Neural progenitor cell (in vitro differentiated cells): ENCODE measurements at regions not wholly inside any gene's neighbourhood (a gene's known extent, or its start where the extent isn't known, plus 50 kb on each side); places are given as distances from the start of the nearest gene placed in this dataset.

Source experiments
- DNase-seq: peaks from one replicate; pipeline ENCODE4 v3.0.0-alpha.2; 2016; ENCODE audit warnings: low spot score
- H2AFZ ChIP-seq: fragments of 200-600 bp; sonication (generic); replicated peaks from 2 replicates; pipeline ENCODE4 v1.6.1; 2016; ENCODE audit warnings: antibody characterized with exemption
- H3F3A ChIP-seq: fragments of 200-600 bp; sonication (generic); 2 replicates; pipeline ENCODE4 v1.6.1; 2016; ENCODE audit warnings: antibody characterized with exemption, low read depth
- H3K27ac ChIP-seq: fragments of 200-600 bp; sonication (generic); 2 replicates; pipeline ENCODE4 v1.5.1; 2016; ENCODE audit warnings: mild to moderate bottlenecking
- H3K27me3 ChIP-seq: fragments of 200-600 bp; sonication (generic); 2 replicates; pipeline ENCODE4 v1.6.1; 2016; ENCODE audit warnings: mild to moderate bottlenecking, moderate library complexity
- H3K36me3 ChIP-seq: fragments of 200-600 bp; sonication (generic); 2 replicates; pipeline ENCODE4 v1.5.1; 2016
- H3K4me1 ChIP-seq: fragments of 200-600 bp; sonication (generic); 2 replicates; pipeline ENCODE4 v1.6.1; 2016; ENCODE audit warnings: mixed run types
- H3K4me2 ChIP-seq: fragments of 200-600 bp; sonication (generic); 2 replicates; pipeline ENCODE4 v1.6.1; 2016
- H3K4me3 ChIP-seq: fragments of 200-600 bp; sonication (generic); 2 replicates; pipeline ENCODE4 v1.5.1; 2016
- H3K79me2 ChIP-seq: fragments of 200-600 bp; sonication (generic); 2 replicates; pipeline ENCODE4 v1.6.1; 2016; ENCODE audit warnings: low read depth
- H3K9ac ChIP-seq: fragments of 200-600 bp; sonication (generic); 2 replicates; pipeline ENCODE4 v1.6.1; 2016
- H3K9me3 ChIP-seq: fragments of 200-600 bp; sonication (generic); 2 replicates; pipeline ENCODE4 v1.5.1; 2016; ENCODE audit warnings: low read depth
- H4K20me1 ChIP-seq: fragments of 200-600 bp; sonication (generic); 2 replicates; pipeline ENCODE4 v1.6.1; 2016; ENCODE audit warnings: low read depth
- H3K27ac Mint-ChIP-seq: 3 replicates; pipeline ENCODE4 v1.8.0; 2021; ENCODE audit warnings: mixed read lengths
- H3K27me3 Mint-ChIP-seq: 2 replicates; pipeline ENCODE4 v1.8.0; 2022; ENCODE audit warnings: low read depth, mild to moderate bottlenecking, inconsistent platforms, moderate library complexity, mixed read lengths; ENCODE audit not compliant: insufficient read depth
- H3K36me3 Mint-ChIP-seq: 3 replicates; pipeline ENCODE4 v1.8.0; 2021; ENCODE audit warnings: mixed read lengths
- H3K4me1 Mint-ChIP-seq: 3 replicates; pipeline ENCODE4 v1.8.0; 2021; ENCODE audit warnings: mixed read lengths
- H3K4me3 Mint-ChIP-seq: 3 replicates; pipeline ENCODE4 v1.8.0; 2021; ENCODE audit warnings: mild to moderate bottlenecking, moderate library complexity, mixed read lengths
- H3K9me3 Mint-ChIP-seq: 3 replicates; pipeline ENCODE4 v1.8.0; 2020; ENCODE audit warnings: mixed read lengths
- EZH2 ChIP-seq: fragments of 200-600 bp; sonication (generic); IDR thresholded peaks from 2 replicates; pipeline ENCODE4 v1.6.1; 2017; ENCODE audit warnings: antibody characterized with exemption, mild to moderate bottlenecking, moderate library complexity
- EZH2phosphoT487 ChIP-seq: fragments of 200-600 bp; sonication (generic); IDR thresholded peaks from 2 replicates; pipeline ENCODE4 v1.6.1; 2017; ENCODE audit warnings: antibody characterized with exemption
- TF ChIP-seq, protein P1 (sequence below): fragments of 200-600 bp; sonication (generic); IDR thresholded peaks from 2 replicates; pipeline ENCODE4 v1.5.1; 2017; ENCODE audit warnings: antibody characterized with exemption, mild to moderate bottlenecking

DNA sequence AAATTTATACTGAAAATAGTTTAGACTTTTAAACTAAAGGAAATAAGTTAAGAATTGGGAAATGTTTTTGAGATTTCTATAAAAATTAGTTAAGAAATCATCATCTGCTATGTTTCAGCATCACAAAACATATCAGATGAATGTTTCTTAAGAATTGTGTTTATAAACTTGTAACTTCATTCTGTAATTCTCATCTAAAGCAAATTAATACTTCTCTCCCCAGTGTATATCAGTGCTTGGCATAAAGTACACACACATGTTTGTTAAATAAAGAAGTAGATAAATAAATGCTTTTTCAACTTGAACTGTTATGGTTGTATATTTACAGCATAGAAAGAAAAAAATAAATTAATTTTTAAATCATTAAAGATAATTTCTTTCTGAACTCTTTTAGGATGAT is 245.9 kb upstream of the SLITRK3 start:
- DNase-seq = no peak
- Histone ChIP-seq H3K4me1 (no peaks in the 10 kb centered on the region), H3K36me3 (no peaks in the 10 kb centered on the region), H3K4me2 (no peak overlapping the region), H3K27ac (no peak overlapping the region), H2AFZ (no peak overlapping the region), H3K27me3 (no peaks in the 10 kb centered on the region), H3F3A (no peaks in the 10 kb centered on the region), H3K9ac (no peak overlapping the region), H3K79me2 (no peaks in the 10 kb centered on the region), H4K20me1 (no peaks in the 10 kb centered on the region), H3K4me3 (no peak overlapping the region), H3K9me3 (no peaks in the 10 kb centered on the region)
- H3K27me3 Mint-ChIP-seq = peaks cover 4% of the 10 kb centered on the region
- no peak overlapping the region for H3K27ac Mint-ChIP-seq
- peaks cover under 1% of the 10 kb centered on the region for H3K9me3 Mint-ChIP-seq
- H3K4me3 Mint-ChIP-seq = no peak overlapping the region
- no peak for TF ChIP-seq EZH2
- TF ChIP-seq, protein P1, sequence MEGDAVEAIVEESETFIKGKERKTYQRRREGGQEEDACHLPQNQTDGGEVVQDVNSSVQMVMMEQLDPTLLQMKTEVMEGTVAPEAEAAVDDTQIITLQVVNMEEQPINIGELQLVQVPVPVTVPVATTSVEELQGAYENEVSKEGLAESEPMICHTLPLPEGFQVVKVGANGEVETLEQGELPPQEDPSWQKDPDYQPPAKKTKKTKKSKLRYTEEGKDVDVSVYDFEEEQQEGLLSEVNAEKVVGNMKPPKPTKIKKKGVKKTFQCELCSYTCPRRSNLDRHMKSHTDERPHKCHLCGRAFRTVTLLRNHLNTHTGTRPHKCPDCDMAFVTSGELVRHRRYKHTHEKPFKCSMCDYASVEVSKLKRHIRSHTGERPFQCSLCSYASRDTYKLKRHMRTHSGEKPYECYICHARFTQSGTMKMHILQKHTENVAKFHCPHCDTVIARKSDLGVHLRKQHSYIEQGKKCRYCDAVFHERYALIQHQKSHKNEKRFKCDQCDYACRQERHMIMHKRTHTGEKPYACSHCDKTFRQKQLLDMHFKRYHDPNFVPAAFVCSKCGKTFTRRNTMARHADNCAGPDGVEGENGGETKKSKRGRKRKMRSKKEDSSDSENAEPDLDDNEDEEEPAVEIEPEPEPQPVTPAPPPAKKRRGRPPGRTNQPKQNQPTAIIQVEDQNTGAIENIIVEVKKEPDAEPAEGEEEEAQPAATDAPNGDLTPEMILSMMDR = no peak
- no peak for TF ChIP-seq EZH2phosphoT487
- H3K36me3 Mint-ChIP-seq = no peaks in the 10 kb centered on the region
- H3K4me1 Mint-ChIP-seq = no peaks in the 10 kb centered on the region

DNA sequence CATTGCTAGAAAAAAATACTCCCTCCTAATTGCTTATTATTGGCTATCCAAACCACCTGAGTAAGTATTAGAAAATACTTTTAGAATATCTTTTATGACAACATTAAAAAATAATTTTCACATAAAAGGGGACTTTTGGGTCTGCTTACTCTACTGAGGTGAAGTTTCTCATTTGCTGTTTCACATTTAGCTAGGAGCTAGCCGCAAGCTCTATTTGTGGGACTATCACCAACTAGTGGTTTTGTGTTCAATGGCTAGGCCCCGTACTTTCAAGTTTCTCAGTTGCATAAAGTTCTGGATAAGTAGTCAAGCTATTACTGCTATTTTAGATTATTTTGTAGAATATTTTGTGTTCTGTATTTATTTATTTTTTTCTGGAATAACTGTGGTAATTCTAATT is 244.2 kb upstream of the SLITRK3 start:
- no peak overlapping the region for H2AFZ ChIP-seq
- Mint-ChIP-seq H3K4me1 (no peaks in the 10 kb centered on the region), H3K27ac (no peak overlapping the region), H3K9me3 (no peaks in the 10 kb centered on the region), H3K36me3 (no peaks in the 10 kb centered on the region), H3K27me3 (peaks cover 4% of the 10 kb centered on the region), H3K4me3 (no peak overlapping the region)
- TF ChIP-seq EZH2phosphoT487 (no peak), EZH2 (no peak)
- TF ChIP-seq, protein P1 = no peak
- H3K9me3 ChIP-seq = no peaks in the 10 kb centered on the region
- H4K20me1 ChIP-seq = no peaks in the 10 kb centered on the region
- DNase-seq = no peak
- H3K27me3 ChIP-seq = no peaks in the 10 kb centered on the region
- no peak overlapping the region for H3K9ac ChIP-seq
- no peak overlapping the region for H3K4me2 ChIP-seq
- H3F3A ChIP-seq = no peaks in the 10 kb centered on the region
- H3K4me1 ChIP-seq = no peaks in the 10 kb centered on the region
- H3K27ac ChIP-seq = no peak overlapping the region
- H3K4me3 ChIP-seq = no peak overlapping the region
- no peaks in the 10 kb centered on the region for H3K36me3 ChIP-seq
- no peaks in the 10 kb centered on the region for H3K79me2 ChIP-seq

DNA sequence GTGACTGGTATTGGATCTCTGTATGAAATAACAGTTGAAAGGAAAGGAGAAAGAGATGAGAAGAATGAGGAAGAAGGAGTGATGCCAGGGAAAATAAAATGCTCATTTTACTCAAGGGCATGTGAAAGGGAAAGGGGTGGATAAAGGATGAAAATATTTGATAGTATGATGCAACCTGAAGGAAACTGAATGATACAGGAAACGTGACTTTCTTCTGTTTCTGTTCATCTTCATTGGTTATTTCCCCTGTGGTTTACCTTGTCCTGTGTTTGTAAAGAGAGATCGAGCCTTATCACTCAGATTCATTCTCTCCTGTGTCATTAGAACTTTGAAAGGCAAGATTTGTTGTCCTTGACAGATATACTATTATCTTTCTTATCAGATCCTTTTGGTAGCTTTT is 243.6 kb upstream of the SLITRK3 start:
- no peaks in the 10 kb centered on the region for H3K4me1 Mint-ChIP-seq
- no peak for DNase-seq
- no peaks in the 10 kb centered on the region for H3K9me3 ChIP-seq
- H3K27ac Mint-ChIP-seq = no peak overlapping the region
- H3K4me3 ChIP-seq = no peak overlapping the region
- H3K4me3 Mint-ChIP-seq = no peak overlapping the region
- H3K27me3 Mint-ChIP-seq = peaks cover 4% of the 10 kb centered on the region
- no peaks in the 10 kb centered on the region for H4K20me1 ChIP-seq
- no peak overlapping the region for H3K4me2 ChIP-seq
- H3K27me3 ChIP-seq = no peaks in the 10 kb centered on the region
- H3K27ac ChIP-seq = no peak overlapping the region
- no peaks in the 10 kb centered on the region for H3K4me1 ChIP-seq
- H3K36me3 ChIP-seq = no peaks in the 10 kb centered on the region
- H3K9me3 Mint-ChIP-seq = no peaks in the 10 kb centered on the region
- no peak for TF ChIP-seq EZH2
- TF ChIP-seq, protein P1 = no peak
- no peak for TF ChIP-seq EZH2phosphoT487
- no peaks in the 10 kb centered on the region for H3K79me2 ChIP-seq
- H3K9ac ChIP-seq = no peak overlapping the region
- no peak overlapping the region for H2AFZ ChIP-seq
- H3K36me3 Mint-ChIP-seq = no peaks in the 10 kb centered on the region
- H3F3A ChIP-seq = no peaks in the 10 kb centered on the region

DNA sequence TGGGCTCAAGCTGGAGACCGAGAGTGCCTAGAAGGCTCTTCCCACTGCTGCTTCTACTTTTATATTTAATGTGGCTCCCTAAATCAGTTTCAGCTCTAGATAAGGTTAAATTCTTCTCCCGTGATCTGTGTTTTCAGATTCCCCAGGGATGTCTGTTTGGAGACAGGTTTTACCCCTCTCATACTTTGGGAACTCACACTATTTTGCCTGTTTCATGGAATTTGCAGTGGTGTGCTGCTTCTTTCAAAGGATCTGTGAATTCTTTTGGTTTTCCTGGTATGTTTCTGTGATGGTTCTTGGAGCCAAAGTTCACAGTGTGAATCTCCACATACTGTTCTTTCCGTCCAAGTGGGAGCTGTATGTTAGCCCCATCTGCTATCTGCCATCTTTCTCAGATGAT is 238.3 kb upstream of the SLITRK3 start:
- no peaks in the 10 kb centered on the region for H3K36me3 Mint-ChIP-seq
- no peaks in the 10 kb centered on the region for H3K27me3 ChIP-seq
- no peaks in the 10 kb centered on the region for H3K4me1 Mint-ChIP-seq
- H3K27ac ChIP-seq = no peak overlapping the region
- no peak overlapping the region for H3K27ac Mint-ChIP-seq
- H4K20me1 ChIP-seq = no peaks in the 10 kb centered on the region
- H3K4me1 ChIP-seq = no peaks in the 10 kb centered on the region
- no peaks in the 10 kb centered on the region for H3K9me3 Mint-ChIP-seq
- H3K4me3 ChIP-seq = no peak overlapping the region
- H3K9me3 ChIP-seq = no peaks in the 10 kb centered on the region
- H3K79me2 ChIP-seq = no peaks in the 10 kb centered on the region
- no peak overlapping the region for H3K4me3 Mint-ChIP-seq
- H3F3A ChIP-seq = no peaks in the 10 kb centered on the region
- H2AFZ ChIP-seq = no peak overlapping the region
- peaks cover 4% of the 10 kb centered on the region for H3K27me3 Mint-ChIP-seq
- H3K9ac ChIP-seq = no peak overlapping the region
- TF ChIP-seq, protein P1 = no peak
- TF ChIP-seq EZH2 (no peak), EZH2phosphoT487 (no peak)
- no peaks in the 10 kb centered on the region for H3K36me3 ChIP-seq
- H3K4me2 ChIP-seq = no peak overlapping the region
- DNase-seq = no peak
